Heart left ventricle (tissue), 16 donors: ENCODE measurements at regions not wholly inside any gene's neighbourhood (a gene's known extent, or its start where the extent isn't known, plus 50 kb on each side); places are given as distances from the start of the nearest gene placed in this dataset.

Experiments used
- ATAC-seq, 4 donors: fragments of 200-7000 bp; cut with Tn5 transposase; one replicate each; pipeline ENCODE4 v1.9.1; 2020 to 2022; ENCODE audit warnings: moderate library complexity in 4 of 4, mild to moderate bottlenecking in 3 of 4, moderate number of reproducible peaks in 1 of 4
- DNase-seq, 5 donors: peaks; one replicate each; pipeline ENCODE4 v3.0.0-alpha.2; 2020
- H3K27ac ChIP-seq, 12 donors: fragments of 200-600 bp; sonication (generic) in 4 of 12; one replicate each; pipeline versions ENCODE4 v1.5.0 to v1.8.0; 2016 to 2022; ENCODE audit warnings: mild to moderate bottlenecking in 2 of 12
- H3K27me3 ChIP-seq, 9 donors: fragments of 200-600 bp; sonication (generic) in 2 of 9; one replicate each; pipeline versions ENCODE4 v1.5.1 to v1.8.0; 2016 to 2022; ENCODE audit warnings: mild to moderate bottlenecking in 3 of 9
- H3K36me3 ChIP-seq, 9 donors: fragments of 200-600 bp; sonication (generic) in 2 of 9; one replicate each; pipeline versions ENCODE4 v1.5.0 to v1.8.0; 2018 to 2022; ENCODE audit warnings: mild to moderate bottlenecking in 2 of 9
- H3K4me1 ChIP-seq, 12 donors: fragments of 200-600 bp; sonication (generic) in 4 of 12; one replicate each; pipeline versions ENCODE4 v1.5.0 to v1.8.0; 2016 to 2022; ENCODE audit warnings: mild to moderate bottlenecking in 3 of 12
- H3K4me3 ChIP-seq, 12 donors: fragments of 200-600 bp; sonication (generic) in 4 of 12; one replicate each; pipeline versions ENCODE4 v1.5.0 to v1.8.0; 2017 to 2022; ENCODE audit warnings: mild to moderate bottlenecking in 9 of 12, moderate library complexity in 4 of 12
- H3K9me3 ChIP-seq, 12 donors: fragments of 200-600 bp; sonication (generic) in 4 of 12; one replicate each; pipeline versions ENCODE4 v1.5.0 to v1.8.0; 2016 to 2022; ENCODE audit warnings: mild to moderate bottlenecking in 1 of 12
- POLR2A ChIP-seq, 2 donors: fragments of 450-650 bp; IDR thresholded peaks; one replicate each; pipeline ENCODE4 v1.6.1; 2017; ENCODE audit warnings: antibody characterized with exemption in 2 of 2, mild to moderate bottlenecking in 2 of 2, moderate library complexity in 2 of 2
- WGBS, 4 donors: extraction: QIAGEN DNeasy Blood & Tissue Kit in 2 of 4; methylation state at CpG; one replicate each; pipeline versions ENCODE4 v1.1.5 to v1.1.7; 2013 to 2018; 5-methylcytosine and 5-hydroxymethylcytosine counted together
- intact Hi-C, 10 donors: fragments of 100-400 bp; cut with DNase I; formaldehyde crosslinking; loops; one replicate each; pipeline versions ENCODE4 v1.11.1 to v1.14.2; 2022
- TF ChIP-seq, protein P1 (sequence below), 12 donors: fragments of 200-600 bp; sonication (generic) in 4 of 12; IDR thresholded peaks; one replicate each; pipeline versions ENCODE4 v1.5.0 to v1.8.0; 2018 to 2022; ENCODE audit warnings: antibody characterized with exemption in 12 of 12, mild to moderate bottlenecking in 5 of 12
- donor health status: ischemic (EF 13 %, LVEDD 7.1; RV severe dilation, severe dysfunction).
- donor health status: healthy with polysubstance abuse.
- donor health status: DM: no; HTN: yes; CAD: no.
- donor health status: DM: no; HTN: no; CAD: no.
- donor health status: ischemic (EF 25% LVEDD 6.9; RV normal size, moderate dysfunction).
- donor health status: ischemic (EF 25% LVEDD 5.7; RV mildly dilated, moderate dysfunction).
- donor health status: healthy.
- donor health status: DM: yes; HTN: yes; CAD: no.
- donor health status: ischemic (EF 35%, LVEDD 5.7; RV mildly dilated, moderate dysfunction).
- donor health status: nonischemic (EF 11% LVEDD 7.7; RV severe dilation, severe dysfunction).
- donor health status: DM: yes; HTN: yes; CAD: no.
- donor health status: PGD.
- donor health status: ischemic (EF 29% LVEDD 5.4; RV normal size, mild dysfunction).
- donor health status: nonischemic (EF 23%, LVEDD 6.1; RV moderate dilation, normal function).

GRCh38 chr10:4059471-4060138, 274.6 kb upstream of the KLF6 start:
- 77 to 80% (median 79%) methylated on average over 11 of the region's 11 CpGs for WGBS, 4 donors

GRCh38 chr10:4058514-4059029, 273.6 kb upstream of the KLF6 start:
- H3K27ac ChIP-seq = peak overlapping the region in 1 of 12 donors; percentile 71
- H3K4me1 ChIP-seq = peaks cover 0 to 25% (median 9%) of the 10 kb centered on the region in 12 donors
- ATAC-seq (no peak), DNase-seq (no peak)
- H3K27me3 ChIP-seq = no peaks in the 10 kb centered on the region
- 86 to 93% (median 91%) methylated on average over 10 of the region's 10 CpGs for WGBS, 4 donors
- TF ChIP-seq, protein P1, sequence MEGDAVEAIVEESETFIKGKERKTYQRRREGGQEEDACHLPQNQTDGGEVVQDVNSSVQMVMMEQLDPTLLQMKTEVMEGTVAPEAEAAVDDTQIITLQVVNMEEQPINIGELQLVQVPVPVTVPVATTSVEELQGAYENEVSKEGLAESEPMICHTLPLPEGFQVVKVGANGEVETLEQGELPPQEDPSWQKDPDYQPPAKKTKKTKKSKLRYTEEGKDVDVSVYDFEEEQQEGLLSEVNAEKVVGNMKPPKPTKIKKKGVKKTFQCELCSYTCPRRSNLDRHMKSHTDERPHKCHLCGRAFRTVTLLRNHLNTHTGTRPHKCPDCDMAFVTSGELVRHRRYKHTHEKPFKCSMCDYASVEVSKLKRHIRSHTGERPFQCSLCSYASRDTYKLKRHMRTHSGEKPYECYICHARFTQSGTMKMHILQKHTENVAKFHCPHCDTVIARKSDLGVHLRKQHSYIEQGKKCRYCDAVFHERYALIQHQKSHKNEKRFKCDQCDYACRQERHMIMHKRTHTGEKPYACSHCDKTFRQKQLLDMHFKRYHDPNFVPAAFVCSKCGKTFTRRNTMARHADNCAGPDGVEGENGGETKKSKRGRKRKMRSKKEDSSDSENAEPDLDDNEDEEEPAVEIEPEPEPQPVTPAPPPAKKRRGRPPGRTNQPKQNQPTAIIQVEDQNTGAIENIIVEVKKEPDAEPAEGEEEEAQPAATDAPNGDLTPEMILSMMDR (IDR thresholded peaks at IDR 0.05) = no peak
- TF ChIP-seq POLR2A (IDR thresholded peaks at IDR 0.05) = no peak
- no peaks in the 10 kb centered on the region for H3K9me3 ChIP-seq
- intact Hi-C loops = no loop called here
- H3K36me3 ChIP-seq = no peaks in the 10 kb centered on the region
- no peak overlapping the region for H3K4me3 ChIP-seq

More at GRCh38 chr10:4059471-4060138, 274.6 kb upstream of the KLF6 start:
- Histone ChIP-seq H3K27ac (peak overlapping the region in 1 of 12 donors; percentile 61), H3K27me3 (no peaks in the 10 kb centered on the region), H3K36me3 (no peaks in the 10 kb centered on the region), H3K9me3 (no peaks in the 10 kb centered on the region), H3K4me3 (no peak overlapping the region), H3K4me1 (peaks cover 0 to 22% (median 9%) of the 10 kb centered on the region in 12 donors)
- ATAC-seq (no peak), DNase-seq (no peak)
- TF ChIP-seq POLR2A (IDR thresholded peaks at IDR 0.05) = no peak
- TF ChIP-seq, protein P1 (IDR thresholded peaks at IDR 0.05) = no peak
- intact Hi-C loops = no loop called here

DNA sequence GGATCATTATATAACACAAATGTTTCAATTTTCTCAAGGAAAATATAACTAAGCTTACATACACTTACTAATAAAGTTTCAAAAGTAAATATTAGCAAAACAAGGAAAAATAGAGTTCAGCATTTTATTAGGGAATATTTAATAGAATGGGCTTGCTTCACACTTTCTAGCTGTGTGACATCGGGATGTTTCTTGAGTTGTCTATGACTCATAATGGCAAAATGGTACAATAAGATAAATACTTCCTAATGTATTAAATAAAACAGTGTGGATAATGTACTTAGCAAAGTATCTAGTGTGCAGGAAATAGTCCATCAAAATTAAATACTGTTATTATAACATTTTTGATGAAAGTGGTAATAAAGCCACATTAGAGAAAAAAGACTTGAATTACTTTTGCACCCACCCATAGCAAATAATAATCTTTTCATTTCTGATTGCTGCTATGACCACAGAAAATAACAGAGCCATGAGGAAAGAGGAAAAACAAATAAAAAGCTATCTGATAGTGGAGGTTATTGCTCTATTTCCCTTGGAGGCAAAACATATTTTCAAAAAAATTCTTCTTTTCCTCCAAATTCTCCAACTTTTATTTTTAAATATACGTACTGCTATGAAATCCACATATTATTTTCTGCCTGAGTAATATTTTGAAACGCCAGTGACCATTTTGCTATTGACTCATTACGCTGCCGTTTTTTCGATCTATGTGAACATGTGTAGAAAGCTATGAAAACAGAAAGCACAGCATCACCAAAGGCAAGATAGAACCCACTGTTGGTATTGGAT, 272.9 kb upstream of the KLF6 start:
- WGBS, 4 donors = 86 to 88% (median 88%) methylated on average over 6 of the region's 6 CpGs
- no peaks in the 10 kb centered on the region for H3K36me3 ChIP-seq
- TF ChIP-seq, protein P1 (IDR thresholded peaks at IDR 0.05) = no peak
- TF ChIP-seq POLR2A (IDR thresholded peaks at IDR 0.05) = no peak
- no peak for ATAC-seq
- H3K27me3 ChIP-seq = no peaks in the 10 kb centered on the region
- DNase-seq = no peak
- H3K4me3 ChIP-seq = no peak overlapping the region
- peaks cover 0 to 29% (median 9%) of the 10 kb centered on the region in 12 donors for H3K4me1 ChIP-seq
- intact Hi-C loops = no loop called here
- no peaks in the 10 kb centered on the region for H3K9me3 ChIP-seq
- peak overlapping the region in 1 of 12 donors; percentile 71 for H3K27ac ChIP-seq

DNA sequence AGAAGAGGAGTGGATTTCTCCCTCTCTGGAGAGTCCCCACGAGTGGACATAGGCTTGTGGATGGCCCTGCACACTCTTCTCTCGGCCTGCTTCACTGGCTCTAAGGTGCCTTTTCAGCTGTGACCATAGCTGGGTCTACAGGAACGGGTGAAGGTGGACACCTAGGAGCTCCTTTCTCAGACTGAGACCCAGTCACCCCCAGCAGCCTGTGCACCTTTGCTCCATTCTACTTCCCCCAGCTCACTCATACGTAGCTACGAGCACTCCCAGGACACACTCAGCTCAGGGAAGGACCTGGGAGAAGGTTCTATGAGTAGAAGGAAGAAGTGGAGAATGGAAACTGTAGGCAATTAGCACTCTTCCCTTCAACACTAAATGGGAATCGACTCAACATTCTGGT, 272.0 kb upstream of the KLF6 start:
- intact Hi-C loops = no loop called here
- ATAC-seq (no peak), DNase-seq (no peak)
- peak overlapping the region in 1 of 12 donors; percentile 71 for H3K27ac ChIP-seq
- H3K4me1 ChIP-seq = peaks cover 0 to 36% (median 8%) of the 10 kb centered on the region in 12 donors
- H3K36me3 ChIP-seq = no peaks in the 10 kb centered on the region
- WGBS, 4 donors = 85 to 94% (median 92%) methylated on average over 6 of the region's 6 CpGs
- no peaks in the 10 kb centered on the region for H3K27me3 ChIP-seq
- TF ChIP-seq, protein P1 (IDR thresholded peaks at IDR 0.05) = no peak
- TF ChIP-seq POLR2A (IDR thresholded peaks at IDR 0.05) = no peak
- no peaks in the 10 kb centered on the region for H3K9me3 ChIP-seq
- H3K4me3 ChIP-seq = no peak overlapping the region
